SK-N-DZ (cell line): ENCODE measurements at regions not wholly inside any gene's neighbourhood (a gene's known extent, or its start where the extent isn't known, plus 50 kb on each side); places are given as distances from the start of the nearest gene placed in this dataset.
A peak's percentile ranks its signal among the peaks of the same experiment; 100 is the strongest.
"Not testable (repeated sequence)": the region's sequence is repeated elsewhere in the genome, so short reads cannot be mapped to it uniquely, and the experiment has no call there.

Source experiments
- DNase-seq: peaks from one replicate; pipeline ENCODE4 v3.0.0-alpha.2; 2015; ENCODE audit warnings: low spot score

- DNase-seq, result no peak
These were observed 194.5 kb downstream of the ZNF608 start for GRCh38 chr5:124551939-124552279.

- DNase-seq, result no peak
These were observed 195.7 kb downstream of the ZNF608 start for GRCh38 chr5:124550731-124551130.

DNA sequence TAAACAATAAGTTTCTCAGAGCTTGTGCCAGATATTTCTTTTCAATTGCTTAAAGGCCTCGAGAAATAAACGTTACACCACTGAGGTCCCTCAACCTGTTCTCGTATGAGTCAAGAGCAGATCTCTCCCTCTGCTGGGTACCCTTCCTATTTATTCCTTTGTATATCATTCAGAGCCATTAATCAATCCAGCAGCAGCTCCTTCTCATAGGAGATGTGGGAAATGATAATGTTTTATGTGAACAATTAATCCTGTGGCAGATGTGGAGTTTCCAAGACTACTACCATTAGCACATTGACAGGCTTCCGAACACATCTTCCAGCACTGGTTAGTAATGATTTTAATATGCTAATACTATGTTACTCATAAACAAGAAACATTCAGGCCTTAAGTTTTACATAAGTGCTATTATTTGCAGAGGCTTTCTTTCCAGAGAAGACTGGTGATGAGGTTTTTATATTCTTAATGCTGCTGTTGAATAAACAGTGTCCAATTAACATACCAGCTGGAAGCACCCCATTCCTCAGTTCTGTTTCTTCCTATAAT lies 196.5 kb downstream of the ZNF608 start:
- peak; percentile 13 for DNase-seq

DNA sequence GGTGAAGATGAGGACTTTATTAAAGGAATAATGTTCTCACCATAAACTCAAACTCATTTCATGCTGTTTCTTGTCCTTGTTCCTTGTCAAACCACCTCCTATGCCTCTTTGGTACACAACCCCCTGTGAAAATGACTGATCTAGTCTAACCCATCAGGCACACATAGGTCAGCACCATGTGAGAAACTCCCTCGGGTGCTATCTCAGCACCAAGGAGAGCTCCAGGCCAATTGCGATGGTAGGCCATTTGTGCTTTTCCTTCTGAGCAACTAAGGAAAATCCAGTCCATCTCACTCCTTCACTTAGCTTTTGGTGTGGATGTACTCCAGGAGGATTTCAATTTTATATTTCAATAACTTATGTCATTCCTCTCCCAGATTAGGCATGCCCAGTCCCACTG lies 199.8 kb downstream of the ZNF608 start:
- peak; percentile 16 for DNase-seq

GRCh38 chr5:124544366-124545055 lies 201.9 kb downstream of the ZNF608 start:
- DNase-seq, result no peak

GRCh38 chr5:124538931-124539330 lies 207.5 kb downstream of the ZNF608 start:
- no peak for DNase-seq

- no peak for DNase-seq
These were observed 208.2 kb downstream of the ZNF608 start for GRCh38 chr5:124538191-124538590.

- DNase-seq, result no peak
These were observed 208.9 kb downstream of the ZNF608 start for GRCh38 chr5:124537522-124537921.

DNA sequence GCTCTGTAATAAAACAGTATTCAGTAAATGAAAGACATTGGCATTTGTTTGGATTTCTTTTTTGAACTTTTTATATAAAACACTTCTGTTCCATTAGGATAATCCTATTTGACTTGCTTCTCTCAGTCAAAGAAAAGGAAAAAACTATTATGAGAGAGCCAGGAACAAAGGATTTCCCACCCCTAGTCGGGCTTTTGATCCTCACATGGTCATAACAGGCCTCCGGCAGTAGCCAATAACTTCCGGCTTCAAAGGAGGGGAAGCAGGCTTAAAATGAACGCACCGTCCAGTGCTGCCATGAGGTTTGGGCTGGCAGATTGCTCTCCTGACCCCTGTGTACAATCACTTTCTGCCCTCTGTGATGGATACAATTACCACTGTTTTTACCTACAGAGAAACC lies 209.3 kb downstream of the ZNF608 start:
- no peak for DNase-seq

GRCh38 chr5:124536333-124536732 lies 210.1 kb downstream of the ZNF608 start:
- no peak for DNase-seq

DNA sequence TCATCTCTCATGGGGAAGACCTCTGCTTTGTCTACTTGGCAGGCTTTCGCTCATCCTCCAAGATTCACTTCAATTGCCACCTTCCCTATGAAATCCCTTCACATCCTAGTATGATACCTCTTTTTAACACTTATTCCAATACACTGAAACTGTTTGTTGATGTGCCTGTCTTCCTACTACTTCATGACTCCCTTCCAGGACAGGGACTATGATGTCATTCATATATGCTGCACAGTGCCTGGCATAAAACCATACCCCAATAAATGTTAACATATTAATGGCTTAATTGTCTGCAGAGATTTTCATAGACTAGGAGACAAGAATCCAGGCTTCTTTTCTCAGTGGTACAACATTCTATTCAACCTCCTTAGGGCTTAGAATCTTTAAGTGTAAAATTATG lies 215.5 kb downstream of the ZNF608 start:
- no peak for DNase-seq

DNA sequence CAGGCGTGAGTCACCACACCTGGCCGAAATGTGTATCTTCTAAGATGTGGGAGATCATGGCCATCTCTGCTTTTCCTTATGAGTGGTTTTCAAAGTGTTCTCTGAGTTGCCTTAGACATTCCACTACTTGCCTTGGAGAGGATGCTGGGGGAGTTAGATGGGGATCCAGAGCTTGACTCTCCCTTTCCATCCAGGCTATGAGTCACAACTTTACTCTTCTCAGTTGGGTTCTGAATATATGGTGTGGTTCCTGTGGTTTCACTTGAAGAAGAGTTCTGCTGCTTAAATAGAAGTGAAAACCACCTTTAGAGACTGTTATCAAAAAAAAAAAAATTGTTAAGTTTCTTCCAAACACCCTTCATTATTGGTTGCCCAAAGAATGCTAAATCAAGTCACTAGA lies 217.6 kb downstream of the ZNF608 start:
- DNase-seq, result no peak

DNA sequence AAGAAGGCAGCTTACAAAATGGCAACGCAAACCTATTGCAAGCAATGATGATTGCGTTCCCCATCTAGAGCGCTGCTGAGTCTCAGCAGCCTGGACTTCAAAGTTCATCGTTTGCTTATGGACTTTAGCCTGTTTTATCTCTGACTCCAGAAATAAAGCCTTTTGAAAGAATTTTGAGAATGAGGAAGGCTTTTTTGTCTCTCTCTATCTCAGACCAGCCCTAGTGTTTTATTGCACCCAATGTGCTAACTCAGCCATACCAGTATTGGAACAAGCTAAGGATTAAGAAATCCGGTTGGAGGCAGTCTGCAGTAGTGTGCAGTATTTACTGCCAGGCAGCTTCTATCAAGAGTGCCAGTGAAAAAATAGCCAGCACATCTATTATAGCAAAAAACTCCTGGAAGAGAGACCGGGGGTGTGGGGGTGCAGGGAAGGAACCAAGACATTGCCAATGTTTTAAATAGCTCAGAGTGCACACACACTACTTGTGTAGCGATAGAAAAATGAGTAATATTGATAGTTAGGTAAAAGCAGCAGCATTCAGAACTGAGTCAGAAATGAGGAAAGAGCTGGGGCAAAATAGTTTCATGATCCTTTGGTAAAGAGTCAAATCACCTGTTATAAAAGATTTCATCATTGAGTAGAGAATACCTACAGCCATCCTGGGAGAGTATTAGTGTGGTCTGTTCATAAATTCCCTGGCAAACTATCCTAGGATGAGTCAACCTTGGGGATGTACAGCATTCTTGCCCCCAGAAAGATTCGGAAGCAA lies 219.0 kb downstream of the ZNF608 start:
- DNase-seq, result no peak

DNA sequence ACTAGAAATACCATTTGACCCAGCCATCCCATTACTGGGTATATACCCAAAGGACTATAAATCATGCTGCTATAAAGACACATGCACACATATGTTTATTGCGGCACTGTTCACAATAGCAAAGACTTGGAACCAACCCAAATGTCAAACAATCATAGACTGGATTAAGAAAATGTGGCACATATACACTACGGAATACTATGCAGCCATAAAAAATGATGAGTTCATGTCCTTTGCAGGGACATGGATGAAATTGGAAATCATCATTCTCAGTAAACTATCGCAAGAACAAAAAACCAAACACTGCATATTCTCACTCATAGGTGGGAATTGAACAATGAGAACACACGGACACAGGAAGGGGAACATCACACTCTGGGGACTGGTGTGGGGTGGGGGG lies 220.4 kb downstream of the ZNF608 start:
- DNase-seq, result not testable (repeated sequence)

GRCh38 chr5:124524552-124525232 lies 221.7 kb downstream of the ZNF608 start:
- peak; percentile 23 for DNase-seq

GRCh38 chr5:124523897-124524296 lies 222.5 kb downstream of the ZNF608 start:
- no peak for DNase-seq

- DNase-seq, result no peak
These were observed 223.4 kb downstream of the ZNF608 start for GRCh38 chr5:124522992-124523391.

DNA sequence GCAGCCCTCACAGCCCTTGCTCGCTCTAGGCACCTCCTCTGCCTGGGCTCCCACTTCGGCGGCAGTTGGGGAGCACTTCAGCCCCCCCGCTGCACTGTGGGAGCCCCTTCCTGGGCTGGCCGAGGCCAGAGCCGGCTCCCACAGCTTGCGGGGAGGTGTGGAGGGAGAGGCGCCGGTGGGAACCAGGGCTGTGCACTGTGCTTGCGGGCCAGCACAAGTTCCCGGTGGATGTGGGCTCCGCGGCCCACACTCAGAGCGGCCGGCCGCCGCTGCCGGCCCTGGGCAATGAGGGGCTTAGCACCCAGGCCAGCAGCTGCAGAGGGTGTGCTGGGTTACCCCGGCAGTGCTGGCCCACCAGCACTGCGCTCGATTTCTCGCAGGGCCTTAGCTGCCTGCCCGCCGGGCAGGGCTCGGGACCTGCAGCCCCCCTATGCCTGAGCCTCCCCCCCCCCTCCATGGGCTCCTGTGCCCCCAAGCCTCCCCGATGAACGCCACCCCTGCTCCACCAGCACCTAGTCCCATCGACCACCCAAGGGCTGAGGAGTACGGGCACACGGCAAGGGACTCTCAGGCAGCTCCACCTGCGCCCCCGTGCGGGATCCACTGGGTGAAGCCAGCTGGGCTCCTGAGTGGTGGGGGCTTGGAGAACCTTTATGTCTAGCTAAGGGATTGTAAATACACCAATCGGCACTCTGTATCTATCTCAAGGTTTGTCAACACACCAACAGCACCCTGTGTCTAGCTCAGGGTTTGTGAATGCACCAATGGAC lies 224.8 kb downstream of the ZNF608 start:
- no peak for DNase-seq

- DNase-seq, result no peak
These were observed 227.0 kb downstream of the ZNF608 start for GRCh38 chr5:124519396-124519795.

DNA sequence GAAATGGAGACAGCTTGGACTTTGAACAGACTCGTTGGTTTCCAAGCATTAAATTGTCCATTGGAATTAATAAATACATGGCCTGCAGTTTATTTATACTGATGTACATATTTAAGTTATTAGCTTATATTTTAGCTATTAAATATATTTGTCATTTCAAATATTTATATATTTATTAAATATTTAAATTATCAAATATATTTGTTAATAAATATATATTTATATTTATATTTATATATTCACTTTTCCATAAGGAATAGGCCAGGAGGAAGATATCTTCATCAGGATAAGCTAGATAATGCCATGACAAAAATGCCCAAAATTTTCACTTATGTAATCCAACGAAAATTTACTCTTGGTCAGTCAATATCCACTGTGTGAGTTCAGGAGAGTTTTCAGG lies 229.9 kb downstream of the ZNF608 start:
- DNase-seq, result no peak

DNA sequence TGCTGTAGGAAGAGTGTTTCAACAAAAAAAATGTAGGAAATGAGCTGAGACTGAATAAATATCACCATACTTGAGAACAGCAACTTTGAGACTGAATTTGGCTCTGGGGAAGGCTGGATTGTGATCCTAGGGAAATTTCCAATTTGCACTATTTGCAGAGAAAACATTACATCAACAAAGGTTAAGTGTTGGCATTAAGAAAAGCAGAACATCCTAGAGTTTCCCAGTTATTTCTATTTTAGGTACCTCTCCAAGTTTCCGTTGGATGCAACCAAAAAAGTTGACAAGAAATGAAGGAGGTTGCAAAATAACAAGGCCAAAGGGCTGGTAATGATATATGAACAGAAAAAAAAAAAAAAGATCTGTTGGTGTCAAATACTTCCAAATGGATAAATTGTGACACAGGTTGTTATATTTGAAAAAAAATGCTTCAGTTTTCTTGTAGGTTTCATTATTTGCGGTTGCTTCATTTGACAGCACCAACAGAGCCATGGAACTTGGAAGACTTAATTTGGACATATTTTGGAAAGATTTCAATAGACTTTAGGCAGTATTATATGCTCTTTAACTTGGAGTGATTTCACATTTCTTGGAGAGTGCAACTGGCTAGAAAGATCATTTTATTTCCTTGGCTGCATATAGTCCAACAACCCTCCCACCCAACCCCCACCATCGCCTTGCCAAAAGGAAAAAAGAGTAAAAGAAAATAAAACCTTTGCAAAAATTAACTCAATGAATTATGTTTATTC lies 230.8 kb downstream of the ZNF608 start:
- no peak for DNase-seq
